GM21723 (cell line): ENCODE measurements at regions not wholly inside any gene's neighbourhood (a gene's known extent, or its start where the extent isn't known, plus 50 kb on each side); places are given as distances from the start of the nearest gene placed in this dataset.

Experiments
- ATAC-seq: cut with Tn5 transposase; IDR thresholded peaks from one replicate; pipeline ENCODE4 v1.9.1; 2021; ENCODE audit warnings: mild to moderate bottlenecking, moderate library complexity; ENCODE audit not compliant: unreplicated experiment

- ATAC-seq, result no peak
Measured at GRCh38 chr7:67807826-67808225, 811.2 kb downstream of the TYW1 start.

GRCh38 chr7:67809586-67809985 lies 813.0 kb downstream of the TYW1 start:
- no peak for ATAC-seq

GRCh38 chr7:67813621-67814292 lies 817.1 kb downstream of the TYW1 start:
- no peak for ATAC-seq

- ATAC-seq, result no peak
Measured at GRCh38 chr7:67817481-67817880, 820.8 kb downstream of the TYW1 start.

GRCh38 chr7:67821116-67821515 lies 824.5 kb downstream of the TYW1 start:
- no peak for ATAC-seq

- no peak for ATAC-seq
Measured at GRCh38 chr7:67823345-67823744, 826.7 kb downstream of the TYW1 start.

- no peak for ATAC-seq
Measured at GRCh38 chr7:67825356-67825755, 828.7 kb downstream of the TYW1 start.

- no peak for ATAC-seq
Measured at GRCh38 chr7:67841896-67842295, 845.3 kb downstream of the TYW1 start.

- no peak for ATAC-seq
Measured at GRCh38 chr7:67842571-67842970, 845.9 kb downstream of the TYW1 start.

- ATAC-seq, result no peak
Measured at GRCh38 chr7:67843001-67843565, 846.5 kb downstream of the TYW1 start.

- no peak for ATAC-seq
Measured at GRCh38 chr7:67843615-67844014, 847.0 kb downstream of the TYW1 start.

- no peak for ATAC-seq
Measured at GRCh38 chr7:67847092-67847787, 850.6 kb downstream of the TYW1 start.

- no peak for ATAC-seq
Measured at GRCh38 chr7:67854221-67855178, 857.9 kb downstream of the TYW1 start.

- ATAC-seq, result no peak
Measured at GRCh38 chr7:67855322-67855721, 858.7 kb downstream of the TYW1 start.

- no peak for ATAC-seq
Measured at GRCh38 chr7:67856046-67856445, 859.4 kb downstream of the TYW1 start.

- ATAC-seq, result no peak
Measured at GRCh38 chr7:67857698-67858097, 861.1 kb downstream of the TYW1 start.

- ATAC-seq, result no peak
Measured at GRCh38 chr7:67858931-67859330, 862.3 kb downstream of the TYW1 start.

- no peak for ATAC-seq
Measured at GRCh38 chr7:67863911-67864310, 867.3 kb downstream of the TYW1 start.

- ATAC-seq, result no peak
Measured at GRCh38 chr7:67866054-67866453, 869.4 kb downstream of the TYW1 start.

GRCh38 chr7:67866812-67867211 lies 870.2 kb downstream of the TYW1 start:
- ATAC-seq, result no peak

GRCh38 chr7:67870396-67870795 lies 873.8 kb downstream of the TYW1 start:
- no peak for ATAC-seq
